ENCODE measurements at regions not wholly inside any gene's neighbourhood (a gene's known extent, or its start where the extent isn't known, plus 50 kb on each side); places are given as distances from the start of the nearest gene placed in this dataset.

DNA sequence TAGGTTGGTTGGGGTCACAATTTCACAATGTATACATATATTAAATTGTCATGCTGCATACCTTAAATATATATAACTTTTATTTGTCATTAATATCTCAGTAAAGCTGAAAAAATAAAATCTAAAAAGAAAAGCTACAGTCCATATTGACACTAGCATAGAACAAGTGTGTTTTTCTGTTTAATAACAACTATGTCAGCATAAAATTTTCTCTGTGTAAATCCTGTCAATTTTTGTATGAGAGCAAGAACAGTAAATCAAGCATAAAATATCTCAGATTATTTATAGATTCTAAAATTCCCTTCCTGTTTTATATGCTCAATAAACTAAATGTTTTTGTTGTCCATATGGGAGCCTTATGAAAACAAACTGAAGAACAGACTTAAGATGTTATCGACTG lies 739.2 kb downstream of the MRPL39 start:
- H3K27me3 ChIP-seq (replicated peaks in 1 of 4; ENCODE audit: control insufficient read depth in 3 of 4, extremely low read depth in 1 of 4, insufficient read depth in 3 of 4, low read length in 3 of 4): no peaks in the 10 kb centered on the region
- no peak for FAIRE-seq
- TF ChIP-seq SRF (IDR thresholded peaks at IDR 0.05; ENCODE audit: low read depth, low read length) (no peak), KDM5A (IDR thresholded peaks at IDR 0.05; ENCODE audit: low read length) (no peak), SP4 (IDR thresholded peaks at IDR 0.05; ENCODE audit: low read length) (no peak), KDM1A (IDR thresholded peaks at IDR 0.05; ENCODE audit: borderline replicate concordance, low read length) (no peak), EGR1 (IDR thresholded peaks at IDR 0.05; ENCODE audit: borderline replicate concordance, low read depth, low read length) (no peak), HDAC6 (IDR thresholded peaks at IDR 0.05; ENCODE audit: low read depth, low read length) (no peak), TBP (IDR thresholded peaks at IDR 0.05; ENCODE audit: low read depth, low read length) (no peak), TAF1 (IDR thresholded peaks at IDR 0.05; ENCODE audit: low read depth, low read length) (no peak), YY1 (IDR thresholded peaks at IDR 0.05; ENCODE audit: low read depth, low read length) (no peak), POLR2AphosphoS5 (IDR thresholded peaks at IDR 0.05; ENCODE audit: low read depth, low read length) (no peak), MAFK (IDR thresholded peaks at IDR 0.05; ENCODE audit: low read depth, low read length) (no peak), GTF2F1 (IDR thresholded peaks at IDR 0.05; ENCODE audit: borderline replicate concordance, low read depth, low read length) (no peak), ASH2L (IDR thresholded peaks at IDR 0.05; ENCODE audit: low read length) (no peak), HDAC2 (IDR thresholded peaks at IDR 0.05; ENCODE audit: borderline replicate concordance in 1 of 2, low read depth in 2 of 2, low read length in 2 of 2) (no peak)
- TF ChIP-seq, protein P1, sequence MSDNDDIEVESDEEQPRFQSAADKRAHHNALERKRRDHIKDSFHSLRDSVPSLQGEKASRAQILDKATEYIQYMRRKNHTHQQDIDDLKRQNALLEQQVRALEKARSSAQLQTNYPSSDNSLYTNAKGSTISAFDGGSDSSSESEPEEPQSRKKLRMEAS (IDR thresholded peaks at IDR 0.05): no peak
- TF ChIP-seq, protein P2, sequence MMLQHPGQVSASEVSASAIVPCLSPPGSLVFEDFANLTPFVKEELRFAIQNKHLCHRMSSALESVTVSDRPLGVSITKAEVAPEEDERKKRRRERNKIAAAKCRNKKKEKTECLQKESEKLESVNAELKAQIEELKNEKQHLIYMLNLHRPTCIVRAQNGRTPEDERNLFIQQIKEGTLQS (IDR thresholded peaks at IDR 0.05; ENCODE audit: insufficient read depth, low read depth, low read length): no peak

More for the DNA sequence above, 739.2 kb downstream of the MRPL39 start:
- no peaks in the 10 kb centered on the region for H4K20me1 ChIP-seq (replicated peaks in 1 of 2; ENCODE audit: control insufficient read depth in 1 of 2, insufficient read depth in 2 of 2, low read length in 2 of 2)
- H3K9ac ChIP-seq (replicated peaks in 1 of 4; ENCODE audit: extremely low read depth in 1 of 4, low read depth in 3 of 4, low read length in 3 of 4): no peak overlapping the region
- H3K79me1 ChIP-seq (ENCODE audit: low read depth, low read length): no peaks in the 10 kb centered on the region
- no peaks in the 10 kb centered on the region for H3K36me3 ChIP-seq (ENCODE audit: control insufficient read depth in 2 of 4, insufficient read depth in 4 of 4, low read length in 3 of 4)
- H2BK5ac ChIP-seq (ENCODE audit: low read depth, low read length): no peak overlapping the region
- H4K5ac ChIP-seq (ENCODE audit: insufficient read length, low read depth, low read length): no peak overlapping the region
- no peak overlapping the region for H2AFZ ChIP-seq (ENCODE audit: low read length)
- no peak overlapping the region for H3K4ac ChIP-seq (replicated peaks; ENCODE audit: insufficient read length, low read depth, low read length)
- H3K14ac ChIP-seq (ENCODE audit: insufficient read length): no peak overlapping the region
- no peak overlapping the region for H3K4me3 ChIP-seq (ENCODE audit: extremely low read depth in 1 of 4, insufficient read depth in 2 of 4, low read depth in 3 of 4, low read length in 4 of 4)
- no peak overlapping the region for H4K8ac ChIP-seq (ENCODE audit: extremely low read depth, insufficient read depth, low read length)
- DNase-seq (ENCODE audit: low read depth in 1 of 2, low spot score in 2 of 2): no peak
- no peak overlapping the region for H3K56ac ChIP-seq (replicated peaks; ENCODE audit: insufficient read length, low read depth, low read length)
- no peak overlapping the region for H2AK5ac ChIP-seq (ENCODE audit: low read depth, low read length)
- WGBS, 2 experiments (ENCODE audit: extremely low coverage in 1 of 2, insufficient coverage in 1 of 2, insufficient read length in 1 of 2, insufficient replicate concordance in 2 of 2, low coverage in 1 of 2, low lambda C conversion rate in 2 of 2, missing lambda C conversion rate in 1 of 2): 97% methylated on average over 1 of the region's 1 CpG; no CpG with 5 or more reads in 1 of the 2 experiments
- H3K9me3 ChIP-seq (ENCODE audit: insufficient read depth in 2 of 2, low read depth in 1 of 2, low read length in 1 of 2): peaks cover 0 to 3% of the 10 kb centered on the region in 2 experiments; a peak in 1 of 4 replicates
- H3K27ac ChIP-seq (ENCODE audit: low read depth, low read length): no peak overlapping the region
- no peaks in the 10 kb centered on the region for H3K4me1 ChIP-seq (replicated peaks in 1 of 4; ENCODE audit: control insufficient read depth in 3 of 4, insufficient read depth in 4 of 4, low read length in 3 of 4)
- H2BK12ac ChIP-seq (ENCODE audit: low read depth, low read length): no peak overlapping the region
- H4K91ac ChIP-seq (replicated peaks; ENCODE audit: insufficient read length, low read length): no peak overlapping the region
- H3K23ac ChIP-seq (ENCODE audit: insufficient read length): no peak overlapping the region
- no peak overlapping the region for H2BK20ac ChIP-seq (ENCODE audit: low read length)
- no peak overlapping the region for H3K4me2 ChIP-seq (ENCODE audit: insufficient read depth in 1 of 2, low read depth in 2 of 2, low read length in 2 of 2)
- no peak overlapping the region for H2BK15ac ChIP-seq (ENCODE audit: low read length)
- no peak overlapping the region for H3K18ac ChIP-seq (ENCODE audit: extremely low read depth, low read length)
- no peak overlapping the region for H2BK120ac ChIP-seq (replicated peaks; ENCODE audit: low read depth, low read length)
- ChIA-PET POLR2A (ENCODE audit: partially characterized antibody) (no interaction called here), CTCF (ENCODE audit: partially characterized antibody) (no interaction called here)
- H3K23me2 ChIP-seq (ENCODE audit: low read depth, low read length): no peaks in the 10 kb centered on the region
- no peaks in the 10 kb centered on the region for H3K79me2 ChIP-seq (ENCODE audit: control insufficient read depth in 1 of 2, insufficient read depth in 2 of 2, low read length in 2 of 2)
